EL (cell line): ENCODE measurements at regions not wholly inside any gene's neighbourhood (a gene's known extent, or its start where the extent isn't known, plus 50 kb on each side); places are given as distances from the start of the nearest gene placed in this dataset.
"Not testable (repeated sequence)": the region's sequence is repeated elsewhere in the genome, so short reads cannot be mapped to it uniquely, and the experiment has no call there.

Source experiments
- DNase-seq: peaks from one replicate; pipeline ENCODE4 v3.0.0-alpha.2; 2016

DNA sequence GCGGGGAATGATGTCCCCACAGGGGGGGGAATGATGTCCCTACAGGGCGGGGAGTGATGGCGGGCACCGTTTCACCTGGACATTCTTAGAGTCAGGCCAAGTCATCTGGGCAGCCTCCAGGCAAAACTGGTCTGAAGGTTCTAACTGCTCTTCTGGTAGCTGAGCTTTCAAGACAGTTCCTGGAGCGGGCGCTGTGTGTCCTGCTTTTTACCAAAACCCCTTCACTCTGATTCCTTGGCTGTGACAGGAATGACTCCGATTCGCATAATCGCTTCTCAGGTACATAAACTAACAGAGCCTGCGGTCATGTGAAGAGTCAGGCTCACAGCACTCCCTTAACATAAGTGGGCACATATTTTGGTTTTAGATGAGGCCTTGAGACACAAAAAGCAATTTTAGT is 836.0 kb downstream of the TRIML1 start:
- no peak for DNase-seq

DNA sequence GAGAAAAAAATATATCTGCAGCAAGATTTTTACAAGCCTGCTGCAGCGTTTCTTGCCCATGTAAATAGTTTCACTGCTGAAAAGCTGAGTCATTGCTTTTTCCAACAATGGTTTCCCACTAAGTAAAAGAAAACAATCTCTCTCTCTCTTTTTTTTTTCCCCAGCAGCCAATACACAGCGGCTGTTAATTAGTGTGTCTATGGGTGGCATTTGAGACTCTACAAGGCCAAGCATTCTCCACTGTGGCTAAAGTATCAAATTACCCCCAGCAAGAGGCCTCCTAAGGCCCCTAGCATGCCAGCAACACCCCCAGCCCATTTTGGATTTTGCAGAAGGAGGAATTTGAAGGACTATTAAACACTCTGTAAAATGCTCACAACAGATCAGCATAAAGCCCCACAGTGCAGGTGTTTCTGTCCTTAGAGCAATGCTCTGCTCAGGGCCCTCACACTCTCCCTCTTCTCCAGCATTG is 837.4 kb downstream of the TRIML1 start:
- peak; percentile 39 for DNase-seq

DNA sequence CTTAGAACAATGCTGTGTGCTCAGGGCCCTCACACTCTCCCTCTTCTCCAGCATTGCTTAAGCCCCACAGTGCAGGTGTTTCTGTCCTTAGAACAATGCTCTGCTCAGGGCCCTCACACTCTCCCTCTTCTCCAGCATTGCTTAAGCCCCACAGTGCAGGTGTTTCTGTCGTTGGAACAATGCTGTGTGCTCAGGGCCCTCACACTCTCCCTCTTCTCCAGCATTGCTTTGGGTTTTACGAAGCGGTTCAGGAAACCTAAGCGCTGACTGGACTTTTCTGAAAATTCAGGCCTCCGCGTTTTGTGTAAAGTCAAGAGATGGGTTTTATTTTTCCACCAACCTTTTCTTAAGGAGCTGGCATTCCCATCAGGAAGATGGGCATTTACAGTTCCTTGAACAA is 838.0 kb downstream of the TRIML1 start:
- not testable (repeated sequence) for DNase-seq

DNA sequence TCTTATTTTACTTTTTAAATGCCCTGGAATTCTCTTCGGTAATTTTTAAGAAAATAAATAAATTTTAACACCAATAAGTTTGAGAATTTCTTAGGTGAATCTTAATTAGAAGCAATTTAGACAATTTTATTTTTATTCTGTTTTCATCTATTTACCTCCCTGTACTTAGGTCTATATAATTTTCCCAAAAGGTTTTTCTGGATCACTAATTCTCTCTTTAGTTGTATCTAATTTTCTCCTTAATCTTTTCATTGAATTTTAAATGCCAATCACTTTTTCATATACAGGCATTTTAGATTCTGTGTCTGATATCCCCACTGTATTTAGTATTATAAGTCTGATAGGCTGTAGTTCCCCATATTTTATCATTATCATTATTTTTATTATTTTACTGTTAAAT is 845.3 kb downstream of the TRIML1 start:
- DNase-seq, result no peak

DNA sequence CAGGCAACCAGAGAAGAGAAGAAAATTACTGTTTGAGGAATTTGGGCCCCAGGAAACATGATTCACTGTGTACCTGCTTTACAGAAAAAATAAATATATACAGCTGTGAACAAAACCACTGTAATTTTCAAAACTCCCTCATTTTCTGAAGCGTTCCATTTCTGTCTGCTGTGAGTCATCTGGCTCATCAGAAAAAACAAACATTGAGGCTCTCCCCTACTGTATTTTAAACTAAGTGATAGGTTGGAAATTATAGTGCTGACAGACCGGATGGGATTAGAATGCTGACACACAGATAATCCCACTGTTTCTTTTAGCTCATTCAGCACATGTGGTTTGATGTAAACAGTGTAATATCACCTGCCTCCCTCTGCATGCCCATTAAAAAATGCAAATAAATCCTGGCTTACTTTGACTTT is 847.0 kb downstream of the TRIML1 start:
- DNase-seq, result peak; percentile 57

DNA sequence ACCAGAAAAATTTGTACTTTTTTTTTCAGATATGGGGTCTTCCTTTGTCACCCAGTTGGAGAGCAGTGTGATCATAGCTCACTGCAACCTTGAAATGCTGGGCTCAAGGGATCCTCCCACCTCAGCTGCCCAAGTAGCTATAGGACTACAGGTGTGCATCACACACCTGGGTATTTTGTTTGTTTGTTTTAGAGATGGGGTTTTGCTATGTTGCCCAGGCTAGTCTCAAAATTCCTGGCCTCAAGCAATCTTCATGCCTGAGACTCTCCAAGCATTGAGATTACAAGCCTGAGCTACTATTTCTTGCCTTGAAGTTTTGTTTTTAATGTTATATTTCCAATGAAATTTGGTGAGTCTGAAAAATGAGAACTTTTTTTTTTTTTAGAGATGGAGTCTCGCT is 847.8 kb downstream of the TRIML1 start:
- DNase-seq, result no peak

DNA sequence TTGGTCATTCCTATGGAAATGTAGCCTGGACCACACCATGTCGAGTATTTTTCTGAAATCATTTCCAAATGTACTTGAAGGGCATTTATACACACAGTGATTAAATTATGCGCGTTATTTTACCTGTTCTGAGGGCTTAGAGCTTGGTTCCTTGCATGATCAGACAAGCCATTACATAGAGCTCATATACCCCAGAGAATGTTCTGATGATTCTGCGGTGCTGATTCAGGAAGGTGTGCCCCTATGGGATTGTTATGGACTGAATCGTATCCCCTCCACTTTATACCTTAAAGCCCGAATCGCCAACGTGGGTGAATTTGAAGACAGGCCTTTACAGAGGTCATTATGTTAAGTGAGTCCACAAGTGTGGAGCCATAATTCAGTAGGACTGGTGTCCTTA is 848.9 kb downstream of the TRIML1 start:
- DNase-seq, result no peak

DNA sequence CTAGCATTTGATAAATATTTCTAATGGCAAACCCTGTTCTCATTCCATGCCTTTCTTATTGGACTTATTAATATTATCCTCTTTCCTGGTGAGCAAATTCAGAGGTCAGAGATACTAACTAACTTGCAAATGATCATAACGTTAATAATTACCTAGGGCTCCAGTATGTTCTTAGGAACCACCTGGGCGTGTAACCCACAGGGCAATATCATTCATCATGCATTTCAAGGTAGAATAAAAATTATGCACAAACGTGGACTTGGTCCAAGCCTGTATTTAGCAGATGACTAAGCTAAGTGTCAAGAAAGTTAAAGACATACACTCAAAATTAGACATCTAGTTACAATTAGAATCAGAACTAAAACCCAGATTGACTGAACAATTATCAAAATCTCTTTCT is 850.1 kb downstream of the TRIML1 start:
- DNase-seq, result no peak

DNA sequence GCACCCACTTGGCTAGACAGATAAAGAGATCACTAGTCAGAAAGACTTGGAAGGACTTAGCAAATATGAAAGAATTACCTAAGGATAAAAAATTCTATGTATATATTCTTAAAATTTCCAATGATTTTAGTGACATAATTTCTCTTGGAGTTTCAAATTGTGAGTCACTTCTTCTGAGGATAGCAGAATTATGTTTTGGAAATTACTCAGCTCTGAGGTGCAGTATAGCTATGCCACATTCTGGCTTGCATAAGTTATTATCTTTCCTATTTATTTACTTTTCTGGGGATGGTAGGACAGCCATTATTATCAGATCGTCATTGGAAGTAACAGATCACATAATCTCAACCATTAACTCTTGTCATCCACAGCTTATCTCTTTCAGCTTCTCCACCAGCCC is 853.5 kb downstream of the TRIML1 start:
- DNase-seq, result no peak

DNA sequence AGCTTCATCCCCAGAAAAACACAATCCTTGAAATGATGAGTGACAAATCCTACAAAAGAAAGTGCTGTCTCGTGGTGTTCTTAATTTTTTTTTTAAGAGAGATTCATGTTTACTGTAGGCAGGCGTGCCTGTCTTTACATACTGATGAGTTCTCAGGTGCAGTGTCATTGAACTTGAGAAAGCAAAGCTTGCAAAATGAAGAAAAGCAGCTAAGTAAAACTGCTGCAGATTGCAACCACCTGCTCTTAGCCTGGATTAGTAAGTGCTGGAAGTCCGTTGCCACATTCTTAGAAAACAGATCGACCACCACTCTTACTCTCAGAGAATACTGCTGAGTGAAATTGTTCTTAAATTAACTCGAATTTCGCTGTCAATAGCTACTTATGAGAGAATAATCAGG is 854.6 kb downstream of the TRIML1 start:
- DNase-seq, result no peak

DNA sequence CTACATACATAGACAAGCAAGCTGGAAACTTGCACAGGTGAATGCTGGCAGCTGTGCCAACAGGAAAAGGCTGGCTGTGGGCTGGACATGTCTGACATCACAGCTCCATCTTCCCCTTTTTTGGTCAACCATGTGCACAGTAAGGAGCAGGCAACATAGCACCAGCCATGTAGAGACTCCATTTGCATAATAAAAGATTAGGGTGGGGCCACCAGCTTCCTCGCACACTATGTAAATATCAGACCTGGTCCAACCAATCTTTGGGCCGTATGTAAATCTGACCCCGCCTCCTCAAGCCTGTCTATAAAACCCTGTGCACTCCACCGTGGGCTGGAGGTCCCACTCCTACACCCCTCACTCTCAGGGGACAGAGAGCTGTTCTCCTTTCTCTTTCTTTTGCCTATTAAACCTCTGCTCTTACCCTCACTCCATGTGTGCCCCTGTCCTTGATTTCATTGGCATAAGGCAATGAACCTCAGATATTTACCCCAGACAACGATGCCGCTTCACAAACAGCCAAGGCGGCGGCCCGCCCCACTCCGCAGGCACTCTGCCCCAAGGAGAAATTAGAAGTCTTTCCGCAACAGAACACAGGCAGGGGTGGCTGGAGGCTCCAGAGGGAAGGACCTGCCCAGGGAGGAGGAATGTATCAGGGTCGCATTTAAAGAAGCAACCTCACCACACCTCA is 862.2 kb downstream of the TRIML1 start:
- no peak for DNase-seq

DNA sequence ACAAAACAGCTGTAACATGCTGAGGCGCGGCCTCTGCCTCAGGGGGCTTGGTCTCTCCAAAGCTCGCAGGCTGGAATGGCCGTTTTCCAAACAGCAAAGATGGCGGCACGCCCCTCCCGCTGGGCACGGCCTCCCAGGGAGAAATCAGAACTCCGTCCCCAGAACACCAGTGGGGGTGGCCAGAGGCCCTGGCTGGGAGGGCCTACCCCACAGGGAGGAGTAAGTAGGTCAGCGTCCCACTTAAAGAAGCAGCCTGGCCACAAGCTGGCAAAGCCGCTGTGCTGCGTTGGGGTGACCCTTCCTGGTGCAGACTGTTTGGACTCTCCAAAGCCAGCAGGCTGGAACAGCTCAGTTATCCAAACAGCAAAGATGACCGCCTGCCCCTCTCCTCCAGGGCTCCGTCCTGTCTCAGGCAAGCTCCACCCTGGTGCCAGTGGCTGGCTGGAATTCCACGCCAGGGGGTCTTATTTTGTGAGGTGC is 862.8 kb downstream of the TRIML1 start:
- DNase-seq, result no peak

DNA sequence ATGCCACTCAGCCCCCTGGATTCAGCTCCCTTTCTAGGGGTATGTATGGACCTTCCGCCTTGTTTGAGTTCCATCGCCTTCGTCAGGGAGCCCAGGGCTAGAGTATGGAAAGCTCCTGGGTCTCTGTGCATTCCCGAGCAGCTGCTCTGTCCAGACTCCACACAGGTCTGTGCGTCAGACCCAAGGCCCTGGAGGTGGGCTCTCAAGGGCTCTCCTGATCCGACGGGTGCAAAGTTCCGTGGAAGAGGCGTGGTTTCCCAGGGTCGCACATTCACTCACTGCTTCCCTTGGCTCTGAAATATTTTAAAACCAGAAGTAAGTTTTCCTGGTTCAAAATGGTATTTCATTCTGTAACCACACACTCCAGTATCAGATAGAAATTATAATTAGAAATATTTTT is 863.2 kb downstream of the TRIML1 start:
- no peak for DNase-seq

DNA sequence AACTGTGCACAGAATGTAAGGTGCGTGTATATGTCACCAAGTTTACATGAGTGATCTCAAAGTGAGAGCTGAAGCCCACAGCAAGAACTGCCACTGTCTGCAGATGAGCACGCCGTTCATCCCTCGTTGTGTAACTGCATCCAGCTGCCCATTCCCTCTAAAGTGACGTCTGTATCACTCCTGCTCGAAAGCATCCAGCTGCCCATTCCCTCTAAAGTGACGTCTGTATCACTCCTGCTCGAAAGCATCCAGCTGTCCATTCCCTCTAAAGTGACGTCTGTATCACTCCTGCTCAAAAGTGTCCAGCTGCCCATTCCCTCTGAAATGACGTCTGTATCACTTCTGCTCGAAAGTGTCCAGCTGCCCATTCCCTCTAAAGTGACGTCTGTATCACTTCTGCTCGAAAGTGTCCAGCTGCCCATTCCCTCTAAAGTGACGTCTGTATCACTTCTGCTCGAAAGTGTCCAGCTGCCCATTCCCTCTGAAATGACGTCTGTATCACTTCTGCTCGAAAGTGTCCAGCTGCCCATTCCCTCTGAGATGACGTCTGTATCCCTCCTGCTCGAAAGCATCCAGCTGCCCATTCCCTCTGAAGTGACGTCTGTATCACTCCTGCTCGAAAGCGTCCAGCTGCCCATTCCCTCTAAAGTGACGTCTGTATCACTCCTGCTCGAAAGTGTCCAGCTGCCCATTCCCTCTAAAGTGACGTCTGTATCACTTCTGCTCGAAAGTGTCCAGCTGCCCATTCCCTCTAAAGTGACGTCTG is 871.4 kb downstream of the TRIML1 start:
- DNase-seq, result not testable (repeated sequence)

DNA sequence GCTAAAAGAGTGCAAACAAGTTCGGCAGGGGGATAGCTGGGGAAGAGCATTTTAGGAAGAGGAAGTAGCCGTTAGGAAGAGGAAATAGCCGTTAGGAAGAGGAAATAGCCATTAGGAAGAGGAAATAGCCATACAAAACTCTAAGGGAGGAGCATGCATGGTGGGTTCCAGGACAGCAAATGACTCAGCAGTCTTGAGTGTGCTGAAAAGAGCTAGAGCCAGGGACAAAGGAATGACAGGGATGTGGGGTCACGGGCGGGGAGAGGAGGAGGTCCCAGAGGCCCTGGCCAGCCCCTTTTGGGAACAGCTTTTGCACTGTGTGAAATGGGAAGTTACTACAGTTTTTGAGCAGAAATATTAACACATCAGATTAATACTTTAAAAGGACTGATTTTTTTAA is 882.6 kb downstream of the TRIML1 start:
- peak; percentile 69 for DNase-seq

DNA sequence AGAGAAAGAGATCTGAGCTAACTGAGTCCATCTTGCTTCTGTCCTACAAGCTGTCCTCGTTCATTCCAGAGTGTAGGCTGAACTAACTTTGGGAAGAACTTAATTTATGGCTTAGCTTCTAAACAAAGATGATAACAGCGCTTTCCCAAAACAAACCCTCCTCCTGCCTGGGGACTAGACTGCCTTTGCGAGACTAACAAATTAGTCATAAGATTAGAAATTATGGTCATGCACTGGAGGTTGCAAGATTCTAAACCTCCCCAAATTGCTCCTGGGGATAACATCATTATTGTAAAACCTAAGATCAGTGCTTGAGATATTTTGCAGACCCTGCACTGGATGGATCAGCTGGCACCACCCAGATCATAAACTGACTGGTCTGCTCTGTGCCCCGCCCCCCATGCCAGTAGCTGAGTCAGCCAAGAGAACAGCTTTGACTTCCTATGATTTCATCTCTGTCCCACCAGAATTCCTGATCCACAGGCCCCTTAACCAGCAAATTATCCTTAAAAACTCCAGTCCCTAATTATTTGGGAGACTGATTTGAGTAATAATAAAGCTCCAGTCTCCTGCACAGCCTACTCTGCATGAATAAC is 883.3 kb downstream of the TRIML1 start:
- DNase-seq, result peak; percentile 75

DNA sequence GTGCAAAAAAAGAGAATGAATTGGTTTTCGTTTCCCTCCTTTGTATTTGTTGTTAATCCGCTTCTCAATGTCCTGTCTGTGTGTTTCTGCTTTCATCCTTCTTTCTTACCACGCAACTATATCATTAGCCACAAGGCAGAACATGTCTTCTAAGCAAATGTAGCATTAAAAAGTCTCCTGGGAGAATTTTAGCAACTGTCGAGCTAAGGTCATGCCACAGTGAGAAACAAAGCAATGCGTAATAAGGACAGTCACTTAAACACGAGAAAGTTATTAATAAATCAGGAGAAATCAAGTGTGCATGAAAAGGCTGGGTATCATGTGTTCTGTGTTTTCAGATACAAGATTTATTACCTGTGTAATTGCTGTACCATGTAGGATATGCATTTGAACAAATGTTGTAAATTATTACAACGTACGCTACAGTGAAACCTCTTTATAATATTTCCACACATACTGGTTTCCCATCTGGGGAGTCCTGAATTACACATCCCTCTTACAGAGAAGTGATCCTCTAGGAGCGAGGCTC is 890.8 kb downstream of the TRIML1 start:
- DNase-seq, result no peak

DNA sequence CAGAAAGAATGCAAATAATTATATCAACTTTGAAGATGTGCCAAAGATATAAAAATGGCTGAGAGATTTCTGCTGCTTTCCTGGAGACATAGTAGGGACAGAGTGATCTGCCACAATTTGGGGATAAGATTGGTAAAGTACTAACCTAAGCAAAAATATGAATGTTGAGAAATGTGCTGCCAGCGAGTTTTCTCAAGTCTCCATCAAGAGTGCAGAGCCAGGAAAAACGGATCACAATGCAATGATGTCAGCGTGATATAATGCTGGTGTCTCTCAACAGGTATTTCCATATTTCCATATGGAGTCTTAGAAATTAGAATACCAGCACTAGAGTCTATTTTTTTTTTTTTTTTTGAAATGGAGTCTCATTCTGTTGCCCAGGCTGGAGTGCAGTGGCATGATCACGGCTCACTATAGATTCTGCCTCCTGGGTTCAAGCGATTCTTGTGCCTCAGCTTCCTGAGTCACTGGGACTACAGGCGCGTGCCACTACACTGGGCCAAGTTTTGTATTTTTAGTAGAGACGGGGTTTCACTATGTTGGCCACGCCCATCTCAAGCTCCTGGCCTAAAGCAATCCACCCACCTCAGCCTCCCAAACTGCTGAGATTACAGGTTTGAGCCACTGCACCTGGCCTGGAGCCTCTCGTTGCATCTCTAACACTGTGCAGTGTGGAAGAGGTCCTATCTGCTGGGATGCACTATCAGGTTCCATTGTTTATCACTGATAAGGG is 893.5 kb downstream of the TRIML1 start:
- no peak for DNase-seq

DNA sequence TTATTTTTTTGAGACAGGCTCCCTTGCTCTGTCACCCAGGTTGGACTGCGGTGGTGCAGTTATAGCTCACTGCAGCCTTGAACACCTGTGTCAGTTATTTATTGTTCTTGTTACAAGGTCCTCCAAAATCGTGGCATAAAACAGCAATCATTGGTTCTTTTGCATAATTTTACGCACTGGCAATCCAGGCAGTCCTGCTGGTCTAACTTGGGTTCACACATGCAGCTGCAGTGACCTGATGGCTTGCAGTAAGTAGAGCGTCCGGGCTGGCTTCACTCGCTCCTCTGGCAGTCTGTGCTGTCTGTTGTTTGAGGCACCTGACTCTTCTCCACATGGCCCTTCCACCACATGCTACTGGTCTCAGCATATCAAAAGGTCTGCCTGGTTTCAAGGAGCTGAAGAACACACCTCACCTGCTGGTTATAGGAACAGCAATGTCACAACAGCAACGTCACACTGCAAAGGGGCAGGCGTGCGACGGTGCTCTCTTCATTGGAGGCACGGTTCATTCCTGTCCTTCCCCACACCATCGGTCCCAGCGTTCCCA is 894.6 kb downstream of the TRIML1 start:
- DNase-seq, result no peak

DNA sequence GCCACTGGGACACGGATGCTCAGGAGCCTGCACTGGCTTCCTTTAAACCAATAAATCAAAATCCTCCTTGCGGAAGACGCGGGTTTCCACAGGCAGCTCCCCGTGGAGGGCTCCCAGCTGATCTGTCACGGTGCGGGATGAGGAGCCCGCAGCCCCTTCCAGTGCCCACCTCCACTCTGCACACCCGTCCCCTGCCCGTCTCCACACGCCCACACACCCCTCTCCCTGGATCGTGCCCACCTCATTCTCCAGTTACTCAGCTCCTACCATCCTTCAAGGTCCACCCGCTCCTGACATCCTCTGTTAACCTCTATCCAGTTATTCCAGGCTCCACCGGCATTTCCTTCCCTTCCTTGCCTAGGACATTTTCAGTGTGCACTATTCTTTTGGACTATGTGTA is 895.9 kb downstream of the TRIML1 start:
- DNase-seq, result no peak

DNA sequence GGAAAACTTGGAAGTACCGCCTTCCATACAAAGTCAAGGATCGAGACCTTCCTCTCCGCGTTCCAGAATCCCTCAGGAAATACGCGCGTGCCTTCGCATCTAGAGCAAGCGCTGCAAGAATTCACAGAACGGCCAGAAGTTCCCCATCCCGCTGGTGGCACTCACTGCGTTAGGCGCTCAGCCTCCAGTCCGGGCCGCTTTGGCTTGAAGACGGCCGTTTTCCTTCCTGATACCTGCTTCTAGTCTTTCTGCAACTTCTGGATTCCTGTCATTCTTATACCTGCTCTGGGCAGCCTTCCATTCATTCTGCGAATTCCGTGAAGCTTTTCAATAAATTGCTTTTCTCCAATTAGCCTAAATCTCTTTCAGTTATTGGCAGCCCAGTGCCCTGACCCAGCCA is 896.4 kb downstream of the TRIML1 start:
- no peak for DNase-seq

DNA sequence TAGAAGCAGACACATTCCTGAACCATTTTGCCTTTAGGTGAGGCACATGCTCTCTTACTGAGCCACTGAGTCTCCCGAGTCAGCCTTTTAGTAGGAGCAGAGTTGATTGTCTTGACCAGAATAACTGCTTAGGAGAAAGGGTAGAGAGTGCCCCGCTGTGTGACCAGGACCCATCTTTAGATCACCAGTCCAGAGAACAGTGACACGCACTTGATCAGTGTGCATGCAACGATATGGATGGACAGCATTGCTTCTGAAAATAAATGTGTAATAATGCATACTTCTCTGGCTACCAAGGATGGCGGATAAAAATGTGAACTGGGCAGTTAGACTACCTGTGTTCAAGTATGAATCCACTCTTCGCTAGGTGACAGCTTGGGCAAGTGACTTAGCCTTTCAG is 897.7 kb downstream of the TRIML1 start:
- no peak for DNase-seq

DNA sequence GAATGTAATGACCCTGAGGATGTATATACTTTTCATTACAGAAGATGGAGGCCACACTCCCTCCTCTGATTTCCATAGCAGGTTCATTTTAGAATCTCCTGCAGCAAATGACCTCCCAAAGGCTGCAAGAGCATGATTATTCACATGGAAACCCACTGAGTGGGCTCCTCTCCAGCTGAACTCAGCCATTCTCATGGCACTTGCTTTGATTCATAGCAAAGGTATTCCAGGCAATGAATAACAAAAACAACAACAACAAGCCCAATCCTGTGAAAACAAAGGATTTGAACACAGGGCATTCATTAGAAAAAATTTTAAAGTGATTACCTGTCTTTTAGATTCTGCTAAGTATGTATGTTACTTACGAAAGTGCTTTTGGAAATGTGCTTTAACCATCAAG is 894.0 kb upstream of the FRG1 start:
- no peak for DNase-seq
